ENCODE measurements at regions not wholly inside any gene's neighbourhood (a gene's known extent, or its start where the extent isn't known, plus 50 kb on each side); places are given as distances from the start of the nearest gene placed in this dataset.

DNA sequence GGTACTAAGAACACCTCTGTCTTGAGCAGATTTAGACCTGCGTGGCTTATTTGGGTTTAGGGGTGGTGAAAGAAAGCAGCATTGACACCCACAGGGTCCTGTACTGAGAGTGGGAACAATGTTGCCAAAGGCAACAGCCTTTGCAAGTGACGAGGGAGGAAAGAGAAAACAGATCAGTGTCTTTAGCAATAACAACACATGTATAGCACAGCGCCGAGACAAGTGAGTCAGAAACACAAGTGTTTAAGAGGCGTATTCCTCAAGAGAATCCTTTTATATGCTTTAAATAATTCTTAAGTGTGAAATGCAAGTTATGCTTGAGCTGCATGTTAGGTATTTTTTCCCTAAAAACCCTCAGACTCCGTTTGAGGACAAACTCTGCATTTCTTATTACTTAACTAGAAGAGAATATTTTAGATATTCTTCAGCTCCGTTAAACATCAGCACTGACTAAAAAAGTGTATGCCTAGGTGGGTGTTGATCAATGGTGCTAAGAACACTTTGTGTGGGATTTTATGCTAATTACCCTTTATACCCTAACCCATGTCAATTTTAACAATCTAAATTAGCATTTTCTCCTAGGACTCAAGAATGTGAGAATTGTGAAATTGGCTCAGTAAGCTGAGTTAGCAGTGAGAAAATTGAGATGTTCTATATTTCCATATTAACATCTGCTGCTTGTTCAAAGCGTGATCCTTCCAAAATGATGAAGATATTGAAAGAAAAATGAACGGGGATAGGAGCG lies 1095.4 kb upstream of the CELF2 start:
- TF ChIP-seq CEBPB (IDR thresholded peaks at IDR 0.05) (no peak), EP300 (IDR thresholded peaks at IDR 0.05; ENCODE audit: borderline replicate concordance) (no peak), USF1 (IDR thresholded peaks at IDR 0.05) (no peak), CREB1 (IDR thresholded peaks at IDR 0.05; ENCODE audit: low read depth) (no peak), YY1 (IDR thresholded peaks at IDR 0.05; ENCODE audit: low read depth) (no peak)
- TF ChIP-seq, protein P1, sequence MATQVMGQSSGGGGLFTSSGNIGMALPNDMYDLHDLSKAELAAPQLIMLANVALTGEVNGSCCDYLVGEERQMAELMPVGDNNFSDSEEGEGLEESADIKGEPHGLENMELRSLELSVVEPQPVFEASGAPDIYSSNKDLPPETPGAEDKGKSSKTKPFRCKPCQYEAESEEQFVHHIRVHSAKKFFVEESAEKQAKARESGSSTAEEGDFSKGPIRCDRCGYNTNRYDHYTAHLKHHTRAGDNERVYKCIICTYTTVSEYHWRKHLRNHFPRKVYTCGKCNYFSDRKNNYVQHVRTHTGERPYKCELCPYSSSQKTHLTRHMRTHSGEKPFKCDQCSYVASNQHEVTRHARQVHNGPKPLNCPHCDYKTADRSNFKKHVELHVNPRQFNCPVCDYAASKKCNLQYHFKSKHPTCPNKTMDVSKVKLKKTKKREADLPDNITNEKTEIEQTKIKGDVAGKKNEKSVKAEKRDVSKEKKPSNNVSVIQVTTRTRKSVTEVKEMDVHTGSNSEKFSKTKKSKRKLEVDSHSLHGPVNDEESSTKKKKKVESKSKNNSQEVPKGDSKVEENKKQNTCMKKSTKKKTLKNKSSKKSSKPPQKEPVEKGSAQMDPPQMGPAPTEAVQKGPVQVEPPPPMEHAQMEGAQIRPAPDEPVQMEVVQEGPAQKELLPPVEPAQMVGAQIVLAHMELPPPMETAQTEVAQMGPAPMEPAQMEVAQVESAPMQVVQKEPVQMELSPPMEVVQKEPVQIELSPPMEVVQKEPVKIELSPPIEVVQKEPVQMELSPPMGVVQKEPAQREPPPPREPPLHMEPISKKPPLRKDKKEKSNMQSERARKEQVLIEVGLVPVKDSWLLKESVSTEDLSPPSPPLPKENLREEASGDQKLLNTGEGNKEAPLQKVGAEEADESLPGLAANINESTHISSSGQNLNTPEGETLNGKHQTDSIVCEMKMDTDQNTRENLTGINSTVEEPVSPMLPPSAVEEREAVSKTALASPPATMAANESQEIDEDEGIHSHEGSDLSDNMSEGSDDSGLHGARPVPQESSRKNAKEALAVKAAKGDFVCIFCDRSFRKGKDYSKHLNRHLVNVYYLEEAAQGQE (IDR thresholded peaks at IDR 0.05; ENCODE audit: low read depth) = no peak
- TF ChIP-seq, protein P2, sequence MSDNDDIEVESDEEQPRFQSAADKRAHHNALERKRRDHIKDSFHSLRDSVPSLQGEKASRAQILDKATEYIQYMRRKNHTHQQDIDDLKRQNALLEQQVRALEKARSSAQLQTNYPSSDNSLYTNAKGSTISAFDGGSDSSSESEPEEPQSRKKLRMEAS (IDR thresholded peaks at IDR 0.05) = no peak
